D721Med (cell line): ENCODE measurements at regions not wholly inside any gene's neighbourhood (a gene's known extent, or its start where the extent isn't known, plus 50 kb on each side); places are given as distances from the start of the nearest gene placed in this dataset.

Source experiments
- DNase-seq: peaks from one replicate; pipeline ENCODE4 v3.0.0; 2011; ENCODE audit warnings: low spot score; ENCODE audit not compliant: insufficient read length
- FAIRE-seq: peaks from 2 replicates; lab custom pipeline; 2011; peaks lifted over from hg19 to GRCh38; lab: Jason Lieb, UNC
- TF ChIP-seq, protein P1 (sequence below): IDR thresholded peaks from 2 replicates; pipeline ENCODE4 v1.5.1; 2012; ENCODE audit warnings: mild to moderate bottlenecking, control low read depth; ENCODE audit not compliant: insufficient read depth; ENCODE audit errors: missing control alignments

DNA sequence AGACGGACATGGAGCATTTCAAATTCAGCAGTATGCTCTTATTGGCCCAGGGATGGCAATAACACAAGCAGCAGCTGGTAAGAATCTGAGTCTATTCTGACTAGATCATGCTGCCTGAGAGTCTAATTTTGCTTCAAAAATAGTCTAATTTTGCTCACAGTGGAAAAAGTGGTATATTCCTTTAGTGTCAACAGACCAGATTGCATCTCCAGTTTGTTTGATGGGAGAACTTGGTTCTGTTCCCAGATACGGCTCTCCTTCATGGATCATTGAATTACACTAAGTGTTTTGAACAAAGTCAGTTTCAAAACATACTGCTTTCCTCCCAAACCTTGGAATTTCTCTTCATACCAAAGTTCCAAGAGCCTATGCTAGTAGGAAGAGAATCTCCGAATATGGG, 586.1 kb downstream of the RNF144B start:
- TF ChIP-seq, protein P1, sequence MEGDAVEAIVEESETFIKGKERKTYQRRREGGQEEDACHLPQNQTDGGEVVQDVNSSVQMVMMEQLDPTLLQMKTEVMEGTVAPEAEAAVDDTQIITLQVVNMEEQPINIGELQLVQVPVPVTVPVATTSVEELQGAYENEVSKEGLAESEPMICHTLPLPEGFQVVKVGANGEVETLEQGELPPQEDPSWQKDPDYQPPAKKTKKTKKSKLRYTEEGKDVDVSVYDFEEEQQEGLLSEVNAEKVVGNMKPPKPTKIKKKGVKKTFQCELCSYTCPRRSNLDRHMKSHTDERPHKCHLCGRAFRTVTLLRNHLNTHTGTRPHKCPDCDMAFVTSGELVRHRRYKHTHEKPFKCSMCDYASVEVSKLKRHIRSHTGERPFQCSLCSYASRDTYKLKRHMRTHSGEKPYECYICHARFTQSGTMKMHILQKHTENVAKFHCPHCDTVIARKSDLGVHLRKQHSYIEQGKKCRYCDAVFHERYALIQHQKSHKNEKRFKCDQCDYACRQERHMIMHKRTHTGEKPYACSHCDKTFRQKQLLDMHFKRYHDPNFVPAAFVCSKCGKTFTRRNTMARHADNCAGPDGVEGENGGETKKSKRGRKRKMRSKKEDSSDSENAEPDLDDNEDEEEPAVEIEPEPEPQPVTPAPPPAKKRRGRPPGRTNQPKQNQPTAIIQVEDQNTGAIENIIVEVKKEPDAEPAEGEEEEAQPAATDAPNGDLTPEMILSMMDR = no peak
- no peak for FAIRE-seq

DNA sequence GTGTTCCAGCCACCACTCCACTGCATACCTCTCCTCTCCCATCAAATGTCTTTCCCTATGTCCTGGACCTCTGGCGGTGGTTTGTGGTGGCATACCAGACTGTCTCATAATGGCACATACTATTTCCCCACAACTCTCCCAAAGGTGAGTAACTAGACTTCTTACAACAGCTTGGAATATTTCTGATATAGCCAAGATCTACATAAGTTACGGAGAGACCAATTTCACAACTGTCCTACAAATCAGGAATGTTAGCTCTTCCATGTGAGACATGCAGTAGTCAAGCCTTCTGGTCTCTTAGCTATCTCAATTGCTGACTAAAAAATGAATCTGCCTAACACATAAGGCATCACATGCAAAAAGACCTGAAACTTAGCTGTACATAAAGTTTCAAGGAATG, 588.9 kb downstream of the RNF144B start:
- TF ChIP-seq, protein P1 = no peak
- FAIRE-seq (no peak), DNase-seq (no peak)

More for the DNA sequence above, 586.1 kb downstream of the RNF144B start:
- DNase-seq = no peak

DNA sequence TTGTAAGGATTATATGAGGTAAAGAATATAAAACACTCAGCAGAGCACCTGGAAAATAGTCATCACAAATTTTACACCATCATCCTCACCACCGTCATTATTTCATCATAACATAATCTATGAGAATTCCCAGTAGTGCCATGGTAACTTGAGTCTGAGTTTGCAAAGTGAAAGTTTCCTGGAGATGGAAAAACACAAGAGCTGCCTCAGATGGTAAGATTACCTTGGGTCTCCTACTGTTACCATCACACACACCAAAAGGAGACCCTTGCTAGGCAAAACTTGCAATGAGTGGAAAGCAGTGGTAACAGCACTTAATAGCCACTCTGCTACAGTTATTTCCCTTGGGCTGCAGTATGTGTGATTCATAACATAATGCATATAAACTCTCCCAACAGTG, 589.8 kb downstream of the RNF144B start:
- no peak for DNase-seq
- TF ChIP-seq, protein P1 = no peak
- no peak for FAIRE-seq

- DNase-seq (no peak), FAIRE-seq (no peak)
- TF ChIP-seq, protein P1 = no peak
These were observed 591.4 kb downstream of the RNF144B start for GRCh38 chr6:18978337-18979128.

GRCh38 chr6:18985061-18985460, 597.9 kb downstream of the RNF144B start:
- FAIRE-seq = no peak
- no peak for DNase-seq
- TF ChIP-seq, protein P1 = no peak

GRCh38 chr6:18985996-18986395, 598.8 kb downstream of the RNF144B start:
- TF ChIP-seq, protein P1 = no peak
- no peak for FAIRE-seq
- DNase-seq = no peak

DNA sequence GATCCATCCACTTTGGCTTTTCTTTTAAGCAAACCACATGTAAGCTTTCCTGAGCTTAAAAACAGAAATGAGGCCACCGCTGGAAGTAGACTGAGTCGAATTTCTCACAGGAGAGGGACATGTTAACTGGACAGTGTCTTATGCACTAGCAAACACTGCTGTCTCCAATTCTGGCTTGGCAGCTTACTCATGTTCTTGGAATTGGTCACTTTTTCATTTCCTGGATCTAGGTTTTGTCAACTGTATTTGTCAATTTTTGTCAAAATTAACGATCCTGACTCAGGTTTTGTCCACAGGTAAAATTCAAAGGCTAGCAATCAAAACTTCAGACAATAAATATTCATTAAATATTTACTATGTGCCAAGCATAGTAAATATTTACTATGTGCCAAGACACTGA, 601.5 kb downstream of the RNF144B start:
- TF ChIP-seq, protein P1 = no peak
- FAIRE-seq (no peak), DNase-seq (no peak)
